AG04450 (cell line): ENCODE measurements at regions not wholly inside any gene's neighbourhood (a gene's known extent, or its start where the extent isn't known, plus 50 kb on each side); places are given as distances from the start of the nearest gene placed in this dataset.

ENCODE experiments used
- CTCF ChIA-PET: fragments of 300-600, 350-600 bp; formaldehyde crosslinking; extraction: SDS; loops from one replicate; lab custom pipeline; 2022; ENCODE audit warnings: antibody characterized with exemption, inconsistent platforms; lab: Charles Lee
- POLR2A ChIA-PET: fragments of 350-600 bp; formaldehyde crosslinking; extraction: SDS; loops from one replicate; lab custom pipeline; 2021; ENCODE audit warnings: antibody characterized with exemption, inconsistent platforms; lab: Yijun Ruan, JAX
- DNase-seq: peaks from one replicate; pipeline ENCODE4 v3.0.0-alpha.2; 2011; ENCODE audit warnings: low read depth, low spot score
- H3K27ac ChIP-seq: one replicate; pipeline ENCODE4 v1.5.1; 2012; ENCODE audit warnings: low read depth, low read length, control low read depth
- H3K27me3 ChIP-seq: one replicate; pipeline ENCODE4 v1.6.0; 2012; ENCODE audit warnings: low read length; ENCODE audit not compliant: control insufficient read depth, insufficient read depth
- H3K4me3 ChIP-seq: 2 replicates; pipeline ENCODE4 v1.5.1; 2011; ENCODE audit warnings: mild to moderate bottlenecking, low read depth, low read length, control low read depth
- H3K9me3 ChIP-seq: 2 replicates; pipeline ENCODE4 v1.5.1; 2012; ENCODE audit warnings: low read length; ENCODE audit not compliant: control insufficient read depth, insufficient read depth
- TF ChIP-seq, protein P1 (sequence below): IDR thresholded peaks from 2 replicates; pipeline ENCODE4 v1.5.1; 2011; ENCODE audit warnings: low read depth, low read length, control low read depth, inconsistent platforms

DNA sequence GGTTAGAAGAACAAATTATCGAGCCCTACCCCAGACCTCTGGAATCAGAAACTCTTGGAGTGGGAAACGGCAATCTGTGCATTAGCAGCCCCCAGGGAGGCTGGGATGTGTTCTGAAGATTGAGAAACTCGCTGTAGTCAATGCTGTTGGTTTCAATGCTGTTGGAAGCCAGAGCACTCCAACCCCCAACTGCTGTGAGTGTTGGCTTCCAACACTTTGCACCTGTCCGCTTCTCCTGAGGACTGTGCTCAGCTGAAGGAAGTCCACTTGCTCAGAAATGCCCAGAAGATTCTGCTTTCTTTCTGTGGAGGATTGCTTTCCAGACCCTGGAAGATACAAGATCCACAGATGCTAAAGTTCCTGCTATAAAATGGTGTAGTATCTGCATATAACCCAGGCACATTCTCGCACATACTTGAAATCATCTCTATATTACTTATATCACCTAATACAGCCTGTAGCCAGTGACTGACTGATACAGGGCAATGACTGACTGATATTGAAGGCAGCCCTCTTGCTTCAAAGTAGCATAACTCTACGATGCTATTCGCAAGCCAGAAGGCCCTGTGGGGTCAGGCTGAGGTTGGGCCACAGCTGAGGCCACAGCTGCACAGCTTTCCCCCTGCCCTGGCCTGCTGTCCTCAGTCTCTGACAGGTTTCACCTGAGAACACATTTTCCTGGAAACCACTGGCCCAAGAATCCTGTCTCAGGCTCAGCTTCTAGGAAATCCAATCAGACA lies 757.7 kb upstream of the ID2 start:
- Histone ChIP-seq H3K9me3 (no peaks in the 10 kb centered on the region), H3K4me3 (no peak overlapping the region), H3K27ac (no peak overlapping the region), H3K27me3 (no peaks in the 10 kb centered on the region)
- POLR2A ChIA-PET, result no interaction called here
- no peak for DNase-seq
- CTCF ChIA-PET, result no interaction called here
- TF ChIP-seq, protein P1, sequence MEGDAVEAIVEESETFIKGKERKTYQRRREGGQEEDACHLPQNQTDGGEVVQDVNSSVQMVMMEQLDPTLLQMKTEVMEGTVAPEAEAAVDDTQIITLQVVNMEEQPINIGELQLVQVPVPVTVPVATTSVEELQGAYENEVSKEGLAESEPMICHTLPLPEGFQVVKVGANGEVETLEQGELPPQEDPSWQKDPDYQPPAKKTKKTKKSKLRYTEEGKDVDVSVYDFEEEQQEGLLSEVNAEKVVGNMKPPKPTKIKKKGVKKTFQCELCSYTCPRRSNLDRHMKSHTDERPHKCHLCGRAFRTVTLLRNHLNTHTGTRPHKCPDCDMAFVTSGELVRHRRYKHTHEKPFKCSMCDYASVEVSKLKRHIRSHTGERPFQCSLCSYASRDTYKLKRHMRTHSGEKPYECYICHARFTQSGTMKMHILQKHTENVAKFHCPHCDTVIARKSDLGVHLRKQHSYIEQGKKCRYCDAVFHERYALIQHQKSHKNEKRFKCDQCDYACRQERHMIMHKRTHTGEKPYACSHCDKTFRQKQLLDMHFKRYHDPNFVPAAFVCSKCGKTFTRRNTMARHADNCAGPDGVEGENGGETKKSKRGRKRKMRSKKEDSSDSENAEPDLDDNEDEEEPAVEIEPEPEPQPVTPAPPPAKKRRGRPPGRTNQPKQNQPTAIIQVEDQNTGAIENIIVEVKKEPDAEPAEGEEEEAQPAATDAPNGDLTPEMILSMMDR, result no peak

DNA sequence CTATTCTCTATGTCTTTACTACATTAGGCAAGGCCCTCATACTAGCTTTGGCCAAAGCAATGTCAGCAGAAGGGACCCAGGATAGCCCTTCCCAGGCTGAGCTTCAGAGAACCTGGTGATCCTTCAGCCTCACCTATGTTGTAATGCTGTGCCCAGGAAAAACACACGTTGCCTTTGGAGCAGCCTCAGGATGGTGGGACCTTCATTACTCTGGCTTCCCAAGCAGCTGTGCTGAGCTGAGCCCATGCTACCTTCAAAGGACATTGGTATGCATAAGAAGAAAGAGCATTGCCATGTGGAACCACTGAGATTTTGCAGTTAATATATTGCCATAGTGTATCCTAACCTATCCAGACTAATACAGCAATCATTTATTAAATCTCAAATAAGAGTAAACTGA lies 756.4 kb upstream of the ID2 start:
- CTCF ChIA-PET, result no interaction called here
- no peak for DNase-seq
- Histone ChIP-seq H3K27me3 (no peaks in the 10 kb centered on the region), H3K9me3 (no peaks in the 10 kb centered on the region), H3K4me3 (no peak overlapping the region), H3K27ac (no peak overlapping the region)
- POLR2A ChIA-PET, result no interaction called here
- TF ChIP-seq, protein P1, result no peak

DNA sequence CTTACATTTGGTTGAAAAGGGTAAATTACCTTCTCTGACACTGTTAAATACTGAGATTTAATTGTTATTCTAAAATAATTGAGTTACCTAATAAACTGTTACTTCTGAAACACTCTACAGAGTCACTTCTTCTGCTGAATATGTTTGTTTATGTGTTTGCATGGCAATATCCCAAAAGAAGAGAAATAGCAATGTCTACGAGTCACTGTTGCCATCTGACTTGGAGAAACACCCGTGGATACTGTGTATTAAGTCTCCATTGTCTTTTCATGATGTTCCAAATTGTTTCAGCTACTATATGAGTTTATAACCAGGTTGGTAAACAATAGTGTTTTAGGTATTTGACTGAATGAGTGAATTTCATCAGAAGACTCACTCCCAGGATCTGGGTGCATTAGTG lies 754.2 kb upstream of the ID2 start:
- H3K9me3 ChIP-seq, result no peaks in the 10 kb centered on the region
- POLR2A ChIA-PET, result no interaction called here
- no peak for DNase-seq
- TF ChIP-seq, protein P1, result no peak
- H3K27ac ChIP-seq, result no peak overlapping the region
- no peak overlapping the region for H3K4me3 ChIP-seq
- no peaks in the 10 kb centered on the region for H3K27me3 ChIP-seq
- CTCF ChIA-PET, result no interaction called here

DNA sequence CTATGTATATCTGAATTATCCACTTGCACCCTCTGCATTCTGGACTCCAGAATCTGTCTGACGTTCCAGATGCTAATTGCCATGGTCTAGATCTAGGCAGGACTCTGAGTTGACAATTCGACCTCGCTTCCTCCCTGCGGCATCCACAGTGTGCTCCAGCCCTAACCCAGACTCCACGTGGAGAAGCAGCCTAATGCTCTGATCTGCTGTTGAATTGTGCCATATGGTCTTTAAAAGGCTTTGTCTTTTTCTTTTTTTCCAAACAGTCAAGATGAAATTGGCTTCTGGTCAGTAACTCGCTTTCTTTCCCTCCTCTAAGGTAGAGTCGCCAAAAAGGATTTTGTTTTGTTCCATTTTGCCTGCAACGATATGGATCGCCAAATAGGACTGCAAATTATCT lies 752.6 kb upstream of the ID2 start:
- no peak for DNase-seq
- ChIA-PET CTCF (no interaction called here), POLR2A (no interaction called here)
- Histone ChIP-seq H3K9me3 (no peaks in the 10 kb centered on the region), H3K27ac (no peak overlapping the region), H3K27me3 (no peaks in the 10 kb centered on the region), H3K4me3 (no peak overlapping the region)
- TF ChIP-seq, protein P1, result no peak

DNA sequence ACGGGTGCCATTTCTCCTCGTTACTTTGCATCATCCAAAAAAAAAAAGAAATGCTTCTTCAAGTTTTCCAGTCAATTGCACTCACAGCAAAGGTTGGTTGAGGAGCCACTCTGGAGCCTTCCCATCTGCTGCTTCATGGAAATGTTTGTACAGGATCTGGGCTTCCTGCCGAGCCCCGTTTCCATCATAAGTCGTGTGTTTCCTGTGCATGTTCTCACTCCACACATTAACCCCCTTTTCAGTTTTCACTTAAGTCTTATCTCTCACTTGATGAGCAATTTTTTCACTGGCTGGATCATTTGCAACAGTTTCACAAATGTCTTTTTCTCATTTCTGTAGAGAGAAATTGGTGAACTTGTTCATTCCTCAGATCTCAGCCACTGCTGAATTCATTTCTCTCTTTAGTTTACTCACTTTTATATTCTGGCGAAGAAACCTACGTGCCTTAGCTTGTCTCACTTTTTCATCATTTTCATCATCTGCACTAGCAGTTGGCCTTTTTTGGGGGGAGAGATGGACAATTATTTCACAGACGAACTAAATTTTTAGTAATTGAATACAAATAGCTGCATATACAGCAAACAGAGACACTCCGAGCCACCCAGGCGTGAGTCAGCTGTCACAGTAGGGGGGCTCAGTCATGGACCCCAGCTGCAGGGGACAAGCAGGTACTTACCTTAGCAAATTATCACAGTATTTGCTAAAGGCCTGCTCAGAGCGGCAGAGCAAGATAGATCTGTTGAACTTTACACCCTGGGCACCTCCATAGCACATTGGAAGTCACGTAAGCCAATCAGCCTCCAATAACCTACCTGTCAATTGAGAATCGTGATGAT lies 750.8 kb upstream of the ID2 start:
- Histone ChIP-seq H3K27me3 (no peaks in the 10 kb centered on the region), H3K27ac (no peak overlapping the region), H3K4me3 (no peak overlapping the region), H3K9me3 (no peaks in the 10 kb centered on the region)
- ChIA-PET CTCF (no interaction called here), POLR2A (interaction anchor here (0.7 kb wide), 1 partner anchor 8 kb away, joined by 3 read pairs; no protein-coding TSS in a partner anchor)
- TF ChIP-seq, protein P1, result no peak
- peak; percentile 24 for DNase-seq
